GM12872 (cell line): ENCODE measurements at regions not wholly inside any gene's neighbourhood (a gene's known extent, or its start where the extent isn't known, plus 50 kb on each side); places are given as distances from the start of the nearest gene placed in this dataset.

ENCODE experiments used
- CTCF ChIP-seq: IDR thresholded peaks from 3 replicates; pipeline ENCODE4 v1.5.1; 2011; ENCODE audit warnings: low read depth, mild to moderate bottlenecking, low read length, moderate library complexity; ENCODE audit not compliant: insufficient read depth

DNA sequence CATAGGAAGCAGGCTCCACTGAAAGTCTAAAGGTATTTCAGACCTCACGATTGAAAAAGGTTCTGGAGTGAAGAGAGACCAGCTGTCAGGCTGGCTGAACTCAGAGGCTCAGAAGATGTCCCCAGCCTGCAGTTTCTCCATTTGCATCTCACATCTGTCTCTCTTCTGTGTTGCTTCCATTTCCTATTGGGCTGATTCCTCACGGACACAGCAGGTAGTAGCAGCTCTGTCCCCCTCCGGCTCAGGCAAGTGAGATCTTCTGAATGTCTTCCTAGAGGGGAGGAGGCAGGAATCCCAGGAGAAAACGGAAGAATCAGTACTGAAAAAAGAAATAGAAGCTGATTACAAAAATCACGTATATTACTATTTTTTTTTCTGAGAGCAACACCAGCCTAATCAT is 274.1 kb upstream of the COBL start:
- no peak for TF ChIP-seq CTCF

- TF ChIP-seq CTCF, result no peak
Measured at GRCh38 chr7:51589111-51589510, 272.5 kb upstream of the COBL start.

DNA sequence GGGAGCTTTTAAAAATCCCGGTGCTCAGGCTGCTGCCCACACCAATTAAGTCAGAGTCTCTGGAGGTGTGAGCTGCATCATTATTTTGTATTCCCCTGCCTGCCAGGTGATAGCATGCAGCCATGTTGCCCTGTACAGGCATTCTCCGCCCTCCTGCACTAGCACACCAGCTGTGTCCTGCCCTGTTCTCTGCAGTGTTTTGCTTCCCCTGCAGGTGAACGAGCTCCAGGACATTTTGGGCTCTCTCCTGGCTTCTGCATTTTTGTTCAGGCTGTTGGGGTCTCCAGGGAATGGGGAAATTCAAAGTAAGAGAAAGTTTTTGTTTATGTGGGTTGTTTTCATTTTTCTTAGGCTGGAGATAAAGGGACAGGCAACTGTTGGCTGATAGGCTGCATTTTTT is 271.0 kb upstream of the COBL start:
- no peak for TF ChIP-seq CTCF

DNA sequence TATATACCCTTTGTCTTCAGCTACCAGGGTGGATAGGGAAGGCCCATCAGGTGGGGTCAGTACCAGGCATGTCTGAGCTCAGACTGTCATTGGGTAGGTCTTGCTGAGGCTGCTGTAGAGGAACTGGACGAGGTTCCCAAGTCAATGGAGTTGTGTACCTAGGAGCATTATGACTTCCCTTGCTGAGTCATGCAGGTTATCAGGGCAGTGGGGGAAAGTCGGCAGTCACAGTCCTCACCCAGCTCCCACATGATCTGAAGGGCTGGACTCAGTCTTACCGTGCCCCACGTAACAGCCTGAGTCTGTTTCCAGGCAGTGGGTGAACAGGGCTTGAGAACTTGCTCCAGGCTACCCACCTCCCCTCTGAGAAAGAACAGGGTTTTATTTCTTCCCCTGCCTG is 260.8 kb upstream of the COBL start:
- TF ChIP-seq CTCF, result no peak

DNA sequence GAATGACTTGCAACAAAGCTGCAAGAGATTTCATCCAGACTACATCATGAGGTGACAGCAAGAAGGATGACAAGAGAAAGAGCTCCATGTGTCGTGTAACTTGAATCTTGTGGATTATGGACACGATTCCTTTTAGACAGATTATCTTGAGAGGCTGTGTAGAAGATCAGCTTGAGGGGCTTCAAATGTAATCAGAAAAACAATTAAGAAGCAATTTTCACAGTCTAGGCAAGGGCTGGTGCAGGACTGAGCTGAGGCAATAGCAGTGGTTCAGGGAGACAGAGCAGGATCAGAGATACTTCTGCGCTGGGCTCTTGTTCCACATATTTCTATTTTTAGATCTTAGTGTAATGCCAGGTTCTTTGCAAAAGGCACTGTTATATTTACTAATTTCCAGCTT is 253.0 kb upstream of the COBL start:
- TF ChIP-seq CTCF, result no peak

GRCh38 chr7:51569176-51569575 is 252.6 kb upstream of the COBL start:
- TF ChIP-seq CTCF, result no peak

DNA sequence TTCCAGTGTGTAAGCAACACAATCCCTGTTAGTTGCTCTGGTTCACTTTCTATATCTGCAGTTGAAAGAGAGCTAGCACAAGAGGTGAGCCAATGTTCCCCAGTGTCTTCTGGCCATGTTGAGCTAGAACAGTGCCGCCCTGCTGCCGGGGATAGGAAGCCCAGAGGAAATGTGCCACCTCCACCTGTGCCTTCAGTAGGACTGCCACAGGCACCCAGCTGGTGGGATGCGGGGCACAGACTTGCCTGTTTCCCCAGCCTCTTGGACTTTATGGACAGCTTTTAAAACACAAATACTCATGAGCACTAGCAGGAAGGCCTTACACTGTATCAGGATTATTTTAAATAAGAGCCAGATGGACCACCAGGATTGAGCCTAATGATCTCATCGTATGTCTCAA is 234.5 kb upstream of the COBL start:
- no peak for TF ChIP-seq CTCF

DNA sequence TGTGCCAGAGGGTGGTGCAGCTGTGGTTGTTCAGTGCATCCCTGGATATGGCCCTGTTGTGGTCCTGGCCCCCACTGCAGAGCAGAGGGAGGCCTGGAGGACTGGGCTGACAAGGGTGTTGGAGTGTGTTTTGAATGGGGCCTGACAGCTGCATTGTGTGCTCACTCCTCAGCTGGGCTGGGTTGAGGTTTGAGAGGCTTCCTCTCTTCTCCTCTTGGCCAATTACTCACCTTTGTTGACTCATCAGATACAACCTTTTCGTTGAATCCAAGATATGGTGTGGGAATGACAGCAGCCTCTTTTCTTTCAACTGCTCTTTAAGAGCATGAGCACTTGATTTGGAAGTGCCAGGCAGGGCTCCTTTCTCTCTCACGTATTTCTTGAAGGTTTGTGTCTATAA is 228.5 kb upstream of the COBL start:
- no peak for TF ChIP-seq CTCF
